ENCODE measurements at regions not wholly inside any gene's neighbourhood (a gene's known extent, or its start where the extent isn't known, plus 50 kb on each side); places are given as distances from the start of the nearest gene placed in this dataset.

DNA sequence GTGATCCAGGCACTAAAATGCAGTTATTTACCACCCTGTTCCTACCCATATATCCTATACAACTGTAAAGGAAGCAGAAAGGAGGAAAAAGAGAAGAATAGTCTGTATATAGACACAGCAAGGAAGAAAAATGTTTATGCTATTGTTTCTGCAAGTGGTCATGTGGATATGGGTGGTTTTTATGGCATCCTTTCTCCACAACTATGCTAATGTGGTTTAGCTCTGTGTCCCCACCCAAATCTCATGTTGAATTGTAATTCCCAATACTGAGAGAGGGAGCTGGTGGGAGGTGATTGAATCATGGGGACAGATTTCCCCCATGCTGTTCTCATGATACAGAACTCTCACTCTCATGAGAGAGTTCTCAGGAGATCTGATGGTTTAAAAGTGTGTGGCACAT is 439.8 kb downstream of the ZSWIM6 start:
- TF ChIP-seq CTCF (IDR thresholded peaks at IDR 0.05) = no peak
- no peaks in the 10 kb centered on the region for H3K36me3 ChIP-seq
- H3K4me3 ChIP-seq = no peak overlapping the region
- no peaks in the 10 kb centered on the region for H3K27me3 ChIP-seq
- no peak overlapping the region for H3K27ac ChIP-seq
- DNase-seq (ENCODE audit: low spot score) = no peak
- no peaks in the 10 kb centered on the region for H3K9me3 ChIP-seq
- H3K4me1 ChIP-seq = no peaks in the 10 kb centered on the region

- no peaks in the 10 kb centered on the region for H3K27me3 ChIP-seq
Measured at GRCh38 chr5:61775901-61776300, 443.8 kb downstream of the ZSWIM6 start.

GRCh38 chr5:61777292-61777691 is 445.2 kb downstream of the ZSWIM6 start:
- no peak for TF ChIP-seq CTCF (IDR thresholded peaks at IDR 0.05)
- Histone ChIP-seq H3K27me3 (no peaks in the 10 kb centered on the region), H3K27ac (no peak overlapping the region), H3K4me1 (no peaks in the 10 kb centered on the region), H3K36me3 (no peaks in the 10 kb centered on the region), H3K9me3 (no peaks in the 10 kb centered on the region), H3K4me3 (no peak overlapping the region)
- DNase-seq (ENCODE audit: low spot score) = no peak

More at GRCh38 chr5:61775901-61776300, 443.8 kb downstream of the ZSWIM6 start:
- Histone ChIP-seq H3K36me3 (no peaks in the 10 kb centered on the region), H3K4me1 (no peaks in the 10 kb centered on the region), H3K9me3 (no peaks in the 10 kb centered on the region), H3K27ac (no peak overlapping the region), H3K4me3 (no peak overlapping the region)
- no peak for TF ChIP-seq CTCF (IDR thresholded peaks at IDR 0.05)
- DNase-seq (ENCODE audit: low spot score) = no peak

DNA sequence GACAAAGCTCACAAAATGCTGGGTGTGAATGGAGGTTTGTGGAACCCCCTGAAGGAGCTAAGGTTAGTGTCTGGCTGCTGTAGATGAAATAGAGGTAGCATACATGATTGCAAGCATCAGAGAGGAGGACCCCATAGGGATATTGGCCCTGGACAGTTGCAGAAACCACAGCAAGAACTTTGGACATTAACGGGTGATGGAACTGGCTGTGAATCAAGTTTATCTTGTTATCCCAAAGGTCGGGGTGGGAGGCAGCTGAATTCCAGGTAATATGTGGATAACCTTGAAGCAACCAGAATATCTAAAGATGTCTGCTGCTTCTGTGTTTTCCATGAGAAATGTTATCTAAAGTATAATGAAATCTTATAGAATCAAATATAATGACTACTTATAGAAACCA is 447.7 kb downstream of the ZSWIM6 start:
- no peaks in the 10 kb centered on the region for H3K36me3 ChIP-seq
- DNase-seq (ENCODE audit: low spot score) = no peak
- H3K27me3 ChIP-seq = no peaks in the 10 kb centered on the region
- no peaks in the 10 kb centered on the region for H3K4me1 ChIP-seq
- H3K4me3 ChIP-seq = no peak overlapping the region
- no peak overlapping the region for H3K27ac ChIP-seq
- H3K9me3 ChIP-seq = no peaks in the 10 kb centered on the region
- TF ChIP-seq CTCF (IDR thresholded peaks at IDR 0.05) = no peak

GRCh38 chr5:61783481-61783880 is 451.4 kb downstream of the ZSWIM6 start:
- TF ChIP-seq CTCF (IDR thresholded peaks at IDR 0.05) = no peak
- no peak overlapping the region for H3K4me3 ChIP-seq
- no peaks in the 10 kb centered on the region for H3K4me1 ChIP-seq
- no peaks in the 10 kb centered on the region for H3K9me3 ChIP-seq
- H3K36me3 ChIP-seq = no peaks in the 10 kb centered on the region
- H3K27me3 ChIP-seq = no peaks in the 10 kb centered on the region
- DNase-seq (ENCODE audit: low spot score) = no peak
- no peak overlapping the region for H3K27ac ChIP-seq

- H3K4me3 ChIP-seq = no peak overlapping the region
- no peaks in the 10 kb centered on the region for H3K9me3 ChIP-seq
- H3K27ac ChIP-seq = no peak overlapping the region
- H3K4me1 ChIP-seq = no peaks in the 10 kb centered on the region
- H3K36me3 ChIP-seq = no peaks in the 10 kb centered on the region
- no peak for DNase-seq (ENCODE audit: low spot score)
- no peak for TF ChIP-seq CTCF (IDR thresholded peaks at IDR 0.05)
- no peaks in the 10 kb centered on the region for H3K27me3 ChIP-seq
Measured at GRCh38 chr5:61784341-61784740, 452.3 kb downstream of the ZSWIM6 start.
